Activated naive CD8-positive, alpha-beta T cell (primary cell): ENCODE measurements at regions not wholly inside any gene's neighbourhood (a gene's known extent, or its start where the extent isn't known, plus 50 kb on each side); places are given as distances from the start of the nearest gene placed in this dataset.

Experiments
- H3K27ac Mint-ChIP-seq: one replicate; pipeline ENCODE4 v1.8.0; 2021; ENCODE audit warnings: mixed read lengths
- H3K27me3 Mint-ChIP-seq: one replicate; pipeline ENCODE4 v1.8.0; 2021; ENCODE audit warnings: mixed read lengths
- H3K36me3 Mint-ChIP-seq: one replicate; pipeline ENCODE4 v1.8.0; 2021; ENCODE audit warnings: mixed read lengths
- H3K4me1 Mint-ChIP-seq: one replicate; pipeline ENCODE4 v1.8.0; 2021; ENCODE audit warnings: low read depth, mixed read lengths
- H3K4me3 Mint-ChIP-seq: one replicate; pipeline ENCODE4 v1.8.0; 2021; ENCODE audit warnings: mild to moderate bottlenecking, mixed read lengths
- H3K9me3 Mint-ChIP-seq: one replicate; pipeline ENCODE4 v1.8.0; 2021; ENCODE audit warnings: low read depth, mixed read lengths

DNA sequence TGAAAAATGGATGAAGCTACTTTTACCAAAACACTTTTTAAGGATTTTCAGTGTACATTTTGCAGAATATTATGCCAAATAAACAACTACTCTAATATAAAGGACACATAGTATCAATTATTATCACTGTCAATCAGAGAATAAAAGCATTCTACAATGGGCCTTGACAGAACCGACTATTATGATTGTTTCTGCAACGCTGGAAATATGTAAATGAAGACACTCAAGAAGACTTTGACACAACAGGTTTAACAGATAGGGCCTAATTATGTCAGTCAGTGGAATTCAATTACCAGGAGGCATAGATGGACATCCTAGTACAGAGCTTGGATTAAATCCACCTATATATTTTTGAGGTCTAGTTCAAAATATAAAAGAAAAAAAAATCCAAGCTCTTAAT is 58.7 kb upstream of the SOX5 start:
- Mint-ChIP-seq H3K4me3 (no peak overlapping the region), H3K27ac (no peak overlapping the region), H3K36me3 (no peaks in the 10 kb centered on the region), H3K9me3 (no peaks in the 10 kb centered on the region), H3K4me1 (no peaks in the 10 kb centered on the region), H3K27me3 (no peaks in the 10 kb centered on the region)
